KMS-11 (cell line): ENCODE measurements at regions not wholly inside any gene's neighbourhood (a gene's known extent, or its start where the extent isn't known, plus 50 kb on each side); places are given as distances from the start of the nearest gene placed in this dataset.

Experiments used
- H2AFZ ChIP-seq: fragments of 200-600 bp; sonication (generic); 2 replicates; pipeline ENCODE4 v1.6.1; 2016; ENCODE audit warnings: antibody characterized with exemption, mixed run types, low read depth
- H3K27ac ChIP-seq: fragments of 200-600 bp; sonication (generic); 2 replicates; pipeline ENCODE4 v1.6.1; 2016; ENCODE audit warnings: mild to moderate bottlenecking, mixed run types
- H3K27me3 ChIP-seq: fragments of 200-600 bp; sonication (generic); 2 replicates; pipeline ENCODE4 v1.6.1; 2017; ENCODE audit warnings: mild to moderate bottlenecking, low read depth, mixed run types, moderate library complexity; ENCODE audit not compliant: insufficient read depth
- H3K36me3 ChIP-seq: fragments of 200-600 bp; sonication (generic); 2 replicates; pipeline ENCODE4 v1.6.1; 2017; ENCODE audit warnings: mild to moderate bottlenecking, mixed run types; ENCODE audit not compliant: insufficient read depth
- H3K4me1 ChIP-seq: fragments of 200-600 bp; sonication (generic); 2 replicates; pipeline ENCODE4 v1.6.1; 2016; ENCODE audit warnings: mild to moderate bottlenecking, low read depth, mixed run types; ENCODE audit not compliant: poor library complexity, severe bottlenecking
- H3K4me2 ChIP-seq: fragments of 200-600 bp; sonication (generic); 2 replicates; pipeline ENCODE4 v1.7.0; 2016; ENCODE audit warnings: mild to moderate bottlenecking, mixed run types
- H3K4me3 ChIP-seq: fragments of 200-600 bp; sonication (generic); IDR thresholded peaks from 2 replicates; pipeline ENCODE4 v1.6.1; 2017; ENCODE audit warnings: low read depth, low read length, mixed read lengths; ENCODE audit not compliant: insufficient read depth
- H3K79me2 ChIP-seq: fragments of 200-600 bp; sonication (generic); 2 replicates; pipeline ENCODE4 v1.6.1; 2016; ENCODE audit warnings: low read depth, mixed run types; ENCODE audit not compliant: insufficient read depth
- H3K9ac ChIP-seq: fragments of 200-600 bp; sonication (generic); 2 replicates; pipeline ENCODE4 v1.6.1; 2016; ENCODE audit warnings: mild to moderate bottlenecking, mixed run types
- H4K20me1 ChIP-seq: fragments of 200-600 bp; sonication (generic); 2 replicates; pipeline ENCODE4 v1.6.1; 2016; ENCODE audit warnings: mild to moderate bottlenecking, mixed run types; ENCODE audit not compliant: insufficient read depth
- TF ChIP-seq, protein P1 (sequence below): fragments of 200-600 bp; sonication (generic); conservative IDR thresholded peaks from 2 replicates; pipeline ENCODE4 v1.6.1; 2017; ENCODE audit warnings: low read depth, mild to moderate bottlenecking, antibody characterized with exemption, low read length, moderate library complexity, mixed read lengths

- no peak overlapping the region for H2AFZ ChIP-seq
- H3K9ac ChIP-seq: no peak overlapping the region
- H3K4me1 ChIP-seq: no peaks in the 10 kb centered on the region
- H4K20me1 ChIP-seq: no peaks in the 10 kb centered on the region
- H3K79me2 ChIP-seq: no peaks in the 10 kb centered on the region
- H3K27ac ChIP-seq: no peak overlapping the region
- no peaks in the 10 kb centered on the region for H3K27me3 ChIP-seq
- H3K4me3 ChIP-seq: no peak overlapping the region
- TF ChIP-seq, protein P1, sequence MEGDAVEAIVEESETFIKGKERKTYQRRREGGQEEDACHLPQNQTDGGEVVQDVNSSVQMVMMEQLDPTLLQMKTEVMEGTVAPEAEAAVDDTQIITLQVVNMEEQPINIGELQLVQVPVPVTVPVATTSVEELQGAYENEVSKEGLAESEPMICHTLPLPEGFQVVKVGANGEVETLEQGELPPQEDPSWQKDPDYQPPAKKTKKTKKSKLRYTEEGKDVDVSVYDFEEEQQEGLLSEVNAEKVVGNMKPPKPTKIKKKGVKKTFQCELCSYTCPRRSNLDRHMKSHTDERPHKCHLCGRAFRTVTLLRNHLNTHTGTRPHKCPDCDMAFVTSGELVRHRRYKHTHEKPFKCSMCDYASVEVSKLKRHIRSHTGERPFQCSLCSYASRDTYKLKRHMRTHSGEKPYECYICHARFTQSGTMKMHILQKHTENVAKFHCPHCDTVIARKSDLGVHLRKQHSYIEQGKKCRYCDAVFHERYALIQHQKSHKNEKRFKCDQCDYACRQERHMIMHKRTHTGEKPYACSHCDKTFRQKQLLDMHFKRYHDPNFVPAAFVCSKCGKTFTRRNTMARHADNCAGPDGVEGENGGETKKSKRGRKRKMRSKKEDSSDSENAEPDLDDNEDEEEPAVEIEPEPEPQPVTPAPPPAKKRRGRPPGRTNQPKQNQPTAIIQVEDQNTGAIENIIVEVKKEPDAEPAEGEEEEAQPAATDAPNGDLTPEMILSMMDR: no peak
- H3K4me2 ChIP-seq: no peak overlapping the region
- no peaks in the 10 kb centered on the region for H3K36me3 ChIP-seq
Observed at GRCh38 chr2:180720829-180721228, 259.6 kb upstream of the UBE2E3 start.

GRCh38 chr2:180717588-180717987 lies 262.8 kb upstream of the UBE2E3 start:
- Histone ChIP-seq H3K79me2 (no peaks in the 10 kb centered on the region), H3K27me3 (no peaks in the 10 kb centered on the region), H3K27ac (no peak overlapping the region), H4K20me1 (no peaks in the 10 kb centered on the region), H3K4me3 (no peak overlapping the region), H3K36me3 (no peaks in the 10 kb centered on the region), H3K9ac (no peak overlapping the region), H3K4me2 (no peak overlapping the region), H2AFZ (no peak overlapping the region), H3K4me1 (no peaks in the 10 kb centered on the region)
- TF ChIP-seq, protein P1: no peak

DNA sequence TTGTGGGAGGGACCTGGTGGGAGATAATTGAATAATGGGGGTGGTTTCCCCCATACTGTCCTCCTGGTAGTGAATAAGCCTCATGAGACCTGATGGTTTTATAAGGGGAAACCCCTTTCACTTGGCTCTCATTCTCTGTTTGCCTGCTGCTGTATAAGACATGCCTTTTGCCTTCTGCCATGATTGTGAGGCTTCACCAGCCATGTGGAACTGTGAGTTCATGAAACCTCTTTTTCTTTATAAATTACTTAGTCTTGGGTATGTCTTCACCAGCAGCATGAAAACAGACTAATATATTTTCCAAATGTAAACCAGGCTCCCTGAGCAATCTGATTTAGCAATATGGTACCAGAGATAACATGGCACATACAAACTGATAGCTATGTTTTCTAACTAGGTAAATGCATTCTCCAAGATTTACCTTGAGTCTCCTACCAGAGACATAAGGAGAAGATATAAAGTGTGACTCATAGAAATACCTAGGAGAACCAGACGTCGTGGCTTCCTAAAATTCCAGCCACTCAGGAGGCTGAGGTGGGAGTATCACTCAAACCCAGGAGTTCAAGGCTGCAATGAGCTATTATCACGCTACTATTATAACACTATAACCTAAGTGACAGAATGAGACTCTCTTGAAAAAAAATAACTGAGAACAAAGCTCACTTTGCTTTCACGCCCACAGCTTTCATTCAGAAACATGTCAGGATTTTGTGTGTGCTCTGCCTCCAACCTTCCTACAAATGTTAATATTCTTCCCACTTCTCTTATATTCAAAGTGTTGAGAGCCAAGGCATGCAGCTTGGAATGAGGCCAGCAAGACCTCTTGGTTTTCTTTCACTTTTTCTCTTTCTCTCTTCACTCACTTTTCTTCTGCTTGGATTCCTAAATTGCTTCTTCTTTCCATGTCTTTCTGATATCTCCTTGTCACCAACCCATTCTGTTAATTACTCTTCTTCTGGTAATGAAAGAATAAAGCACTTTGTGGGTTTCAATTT lies 263.9 kb upstream of the UBE2E3 start:
- H3K4me2 ChIP-seq: no peak overlapping the region
- H4K20me1 ChIP-seq: no peaks in the 10 kb centered on the region
- no peak overlapping the region for H3K4me3 ChIP-seq
- H3K27ac ChIP-seq: no peak overlapping the region
- no peaks in the 10 kb centered on the region for H3K79me2 ChIP-seq
- H2AFZ ChIP-seq: no peak overlapping the region
- no peaks in the 10 kb centered on the region for H3K4me1 ChIP-seq
- no peaks in the 10 kb centered on the region for H3K27me3 ChIP-seq
- H3K36me3 ChIP-seq: no peaks in the 10 kb centered on the region
- no peak overlapping the region for H3K9ac ChIP-seq
- TF ChIP-seq, protein P1: no peak

DNA sequence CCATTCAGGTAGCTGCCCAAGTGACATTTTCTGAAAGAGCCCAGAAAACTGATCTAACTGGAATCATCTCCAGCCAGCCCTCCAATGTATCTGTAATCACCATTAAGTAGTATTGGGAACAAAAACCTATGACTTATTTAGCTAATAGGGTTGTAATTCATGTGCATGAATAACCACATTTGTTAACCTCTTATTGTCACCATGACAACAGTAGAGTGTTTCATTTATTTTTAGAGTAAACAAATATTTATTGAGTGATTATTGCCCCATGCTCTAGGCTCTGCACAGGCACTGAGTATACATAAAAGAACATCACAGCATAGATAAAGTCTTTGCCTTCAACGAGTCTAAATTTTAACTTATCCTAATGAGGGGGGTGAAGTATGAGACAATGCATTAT lies 265.4 kb upstream of the UBE2E3 start:
- Histone ChIP-seq H3K4me3 (no peak overlapping the region), H3K36me3 (no peaks in the 10 kb centered on the region), H3K4me2 (no peak overlapping the region), H3K4me1 (no peaks in the 10 kb centered on the region), H3K79me2 (no peaks in the 10 kb centered on the region), H3K27ac (no peak overlapping the region), H3K27me3 (no peaks in the 10 kb centered on the region), H4K20me1 (no peaks in the 10 kb centered on the region), H2AFZ (no peak overlapping the region), H3K9ac (no peak overlapping the region)
- TF ChIP-seq, protein P1: no peak
